ENCODE measurements at regions not wholly inside any gene's neighbourhood (a gene's known extent, or its start where the extent isn't known, plus 50 kb on each side); places are given as distances from the start of the nearest gene placed in this dataset.

- TF ChIP-seq CEBPZ (IDR thresholded peaks at IDR 0.05; ENCODE audit: low read depth, low read length) (no peak), BMI1 (IDR thresholded peaks at IDR 0.05; ENCODE audit: borderline replicate concordance) (no peak), RFX5 (IDR thresholded peaks at IDR 0.05; ENCODE audit: low read depth, low read length) (no peak)
Observed at GRCh38 chr11:119991022-119991404, 146.9 kb downstream of the TRIM29 start (continued).

- H3K36me3 ChIP-seq (ENCODE audit: control insufficient read depth in 2 of 2, insufficient read depth in 2 of 2, low read length in 1 of 2) = no peaks in the 10 kb centered on the region
- ChIA-PET SMC1A (ENCODE audit: uncharacterized antibody, unreplicated experiment) (no interaction called here), POLR2A (no interaction called here), CTCF (no interaction called here), RAD21 (ENCODE audit: unreplicated experiment) (no interaction called here)
- H3K9me3 ChIP-seq (replicated peaks; ENCODE audit: control insufficient read depth, insufficient read depth, low read length) = no peaks in the 10 kb centered on the region
- ATAC-seq = no peak
- H3K4me1 ChIP-seq (ENCODE audit: control insufficient read depth, insufficient read depth, low read length) = no peaks in the 10 kb centered on the region
- no peaks in the 10 kb centered on the region for H3K79me2 ChIP-seq (ENCODE audit: control insufficient read depth, insufficient read depth, low read length)
- no TSS peak for BruUV-seq (replicated peaks)
- in situ Hi-C loops (cut with MboI) (no loop called here), intact Hi-C loops (cut with micrococcal nuclease; ENCODE audit: unreplicated experiment) (no loop called here)
- no peak overlapping the region for H3K4me3 ChIP-seq
- H2AFZ ChIP-seq (ENCODE audit: control insufficient read depth, low read depth, low read length) = no peak overlapping the region
- FAIRE-seq = no peak
- no peak overlapping the region for H3K9ac ChIP-seq (ENCODE audit: control insufficient read depth, insufficient read depth, low read length)
- no peak for DNase-seq (ENCODE audit: low read depth, low spot score)
- 11% methylated on average over 6 of the region's 6 CpGs for WGBS (ENCODE audit: insufficient coverage, insufficient replicate concordance, low lambda C conversion rate, missing lambda C conversion rate)
- H3K4me2 ChIP-seq (ENCODE audit: control insufficient read depth, insufficient read depth) = no peak overlapping the region
- H4K20me1 ChIP-seq (ENCODE audit: control insufficient read depth, insufficient read depth) = no peaks in the 10 kb centered on the region
- H3K27ac ChIP-seq (ENCODE audit: control insufficient read depth, insufficient read depth) = no peak overlapping the region
- H3K27me3 ChIP-seq (replicated peaks in 1 of 2; ENCODE audit: control insufficient read depth in 2 of 2, insufficient read depth in 2 of 2, low read length in 1 of 2) = peaks cover 11 to 21% of the 10 kb centered on the region in 2 experiments
- TF ChIP-seq SIN3A (IDR thresholded peaks at IDR 0.05; ENCODE audit: low read depth, low read length) = no peak
Observed at GRCh38 chr11:119990309-119991021, 147.4 kb downstream of the TRIM29 start.
